Right atrium auricular region (tissue), 2 donors: ENCODE measurements at regions not wholly inside any gene's neighbourhood (a gene's known extent, or its start where the extent isn't known, plus 50 kb on each side); places are given as distances from the start of the nearest gene placed in this dataset.

Experiments used
- DNase-seq: peaks from one replicate; pipeline ENCODE4 v3.0.0-alpha.2; 2019; ENCODE audit warnings: low spot score
- H3K27ac ChIP-seq, 2 donors: fragments of 200-600 bp; sonication (generic); 1 replicate in 1 of 2; 2 replicates in 1 of 2; pipeline ENCODE4 v1.5.1; 2016 to 2019
- H3K27me3 ChIP-seq, 2 donors: fragments of 200-600 bp; sonication (generic); one replicate each; pipeline versions ENCODE4 v1.5.1 to v1.6.0; 2017 to 2019
- H3K36me3 ChIP-seq: fragments of 200-600 bp; sonication (generic); one replicate; pipeline ENCODE4 v1.5.1; 2016
- H3K4me1 ChIP-seq, 2 donors: fragments of 200-600 bp; sonication (generic); one replicate each; pipeline versions ENCODE4 v1.5.1 to v1.6.0; 2017 to 2019
- H3K4me3 ChIP-seq, 2 donors: fragments of 200-600 bp; sonication (generic); 1 replicate in 1 of 2; 2 replicates in 1 of 2; pipeline ENCODE4 v1.5.1; 2017 to 2019; ENCODE audit warnings: mild to moderate bottlenecking in 1 of 2, moderate library complexity in 1 of 2
- H3K9me3 ChIP-seq, 2 donors: fragments of 200-600 bp; sonication (generic); one replicate each; pipeline ENCODE4 v1.5.1; 2019
- CTCF ChIP-seq, 2 donors: fragments of 200-600 bp; sonication (generic); IDR thresholded peaks; one replicate each; pipeline ENCODE4 v1.5.1; 2019; ENCODE audit warnings: antibody characterized with exemption in 2 of 2

GRCh38 chrX:26873736-26874135, 589.4 kb downstream of the PPP4R3C start:
- no peak for TF ChIP-seq CTCF (IDR thresholded peaks at IDR 0.05)
- Histone ChIP-seq H3K36me3 (no peaks in the 10 kb centered on the region), H3K4me1 (no peaks in the 10 kb centered on the region), H3K27ac (no peak overlapping the region), H3K9me3 (no peaks in the 10 kb centered on the region), H3K4me3 (no peak overlapping the region), H3K27me3 (no peaks in the 10 kb centered on the region)
- no peak for DNase-seq

GRCh38 chrX:26871967-26872366, 591.2 kb downstream of the PPP4R3C start:
- H3K9me3 ChIP-seq: no peaks in the 10 kb centered on the region
- H3K4me3 ChIP-seq: no peak overlapping the region
- no peak for TF ChIP-seq CTCF (IDR thresholded peaks at IDR 0.05)
- DNase-seq: no peak
- H3K4me1 ChIP-seq: no peaks in the 10 kb centered on the region
- no peaks in the 10 kb centered on the region for H3K27me3 ChIP-seq
- no peaks in the 10 kb centered on the region for H3K36me3 ChIP-seq
- no peak overlapping the region for H3K27ac ChIP-seq

- H3K9me3 ChIP-seq: no peaks in the 10 kb centered on the region
- H3K36me3 ChIP-seq: no peaks in the 10 kb centered on the region
- H3K27me3 ChIP-seq: no peaks in the 10 kb centered on the region
- no peak overlapping the region for H3K4me3 ChIP-seq
- peak in 1 of 2 donors; percentile 32 for TF ChIP-seq CTCF (IDR thresholded peaks at IDR 0.05)
- H3K27ac ChIP-seq: no peak overlapping the region
- H3K4me1 ChIP-seq: no peaks in the 10 kb centered on the region
- no peak for DNase-seq
Measured at GRCh38 chrX:26851981-26852380, 611.2 kb downstream of the PPP4R3C start.

- no peak for TF ChIP-seq CTCF (IDR thresholded peaks at IDR 0.05)
- DNase-seq: no peak
- no peaks in the 10 kb centered on the region for H3K36me3 ChIP-seq
- no peak overlapping the region for H3K27ac ChIP-seq
- no peaks in the 10 kb centered on the region for H3K9me3 ChIP-seq
- H3K27me3 ChIP-seq: no peaks in the 10 kb centered on the region
- H3K4me1 ChIP-seq: no peaks in the 10 kb centered on the region
- H3K4me3 ChIP-seq: no peak overlapping the region
Measured at GRCh38 chrX:26848511-26848910, 614.6 kb downstream of the PPP4R3C start.

GRCh38 chrX:26845056-26845455, 618.1 kb downstream of the PPP4R3C start:
- no peak for TF ChIP-seq CTCF (IDR thresholded peaks at IDR 0.05)
- H3K4me3 ChIP-seq: no peak overlapping the region
- no peak overlapping the region for H3K27ac ChIP-seq
- no peaks in the 10 kb centered on the region for H3K4me1 ChIP-seq
- DNase-seq: no peak
- no peaks in the 10 kb centered on the region for H3K36me3 ChIP-seq
- H3K9me3 ChIP-seq: no peaks in the 10 kb centered on the region
- no peaks in the 10 kb centered on the region for H3K27me3 ChIP-seq

- no peak for DNase-seq
- no peak for TF ChIP-seq CTCF (IDR thresholded peaks at IDR 0.05)
- no peaks in the 10 kb centered on the region for H3K27me3 ChIP-seq
- no peaks in the 10 kb centered on the region for H3K36me3 ChIP-seq
- no peaks in the 10 kb centered on the region for H3K4me1 ChIP-seq
- no peak overlapping the region for H3K4me3 ChIP-seq
- H3K9me3 ChIP-seq: no peaks in the 10 kb centered on the region
- no peak overlapping the region for H3K27ac ChIP-seq
Measured at GRCh38 chrX:26822448-26822847, 606.5 kb downstream of the MAGEB5 start.
